ENCODE measurements at regions not wholly inside any gene's neighbourhood (a gene's known extent, or its start where the extent isn't known, plus 50 kb on each side); places are given as distances from the start of the nearest gene placed in this dataset.
"Not testable (repeated sequence)": the region's sequence is repeated elsewhere in the genome, so short reads cannot be mapped to it uniquely, and the experiment has no call there.

DNA sequence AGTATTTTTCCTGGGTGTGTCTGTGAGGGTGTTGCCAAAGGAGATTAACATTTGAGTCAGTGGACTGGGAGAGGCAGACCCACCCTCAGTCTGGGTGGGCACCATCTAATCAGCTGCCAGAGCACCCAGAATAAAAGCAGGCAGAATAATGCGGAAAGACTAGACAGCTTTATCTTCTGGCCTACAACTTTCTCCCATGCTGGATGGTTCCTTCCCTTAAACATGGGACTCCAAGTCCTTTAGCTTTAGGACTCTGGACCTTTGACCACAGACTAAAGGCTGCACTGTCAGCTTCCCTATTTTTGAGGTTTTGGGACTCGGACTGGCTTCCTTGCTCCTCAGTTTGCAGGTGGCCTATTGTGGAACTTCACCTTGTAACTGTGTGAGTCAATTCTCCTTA is 418.1 kb downstream of the DTWD2 start:
- H3K36me3 Mint-ChIP-seq; H3K27me3 Mint-ChIP-seq (ENCODE audit: low read depth); H3K27ac Mint-ChIP-seq; DNase-seq (ENCODE audit: low spot score); H3K4me3 Mint-ChIP-seq; POLR2A ChIA-PET; ATAC-seq; H3K4me1 Mint-ChIP-seq: not testable (repeated sequence)
- CTCF ChIA-PET, result interaction anchor here (0.7 to 1.2 kb wide), 2 partner anchors 22 to 37 kb away, joined by 3 to 4 read pairs; no protein-coding TSS in a partner anchor
- peaks cover 14% of the 10 kb centered on the region for H3K9me3 Mint-ChIP-seq

DNA sequence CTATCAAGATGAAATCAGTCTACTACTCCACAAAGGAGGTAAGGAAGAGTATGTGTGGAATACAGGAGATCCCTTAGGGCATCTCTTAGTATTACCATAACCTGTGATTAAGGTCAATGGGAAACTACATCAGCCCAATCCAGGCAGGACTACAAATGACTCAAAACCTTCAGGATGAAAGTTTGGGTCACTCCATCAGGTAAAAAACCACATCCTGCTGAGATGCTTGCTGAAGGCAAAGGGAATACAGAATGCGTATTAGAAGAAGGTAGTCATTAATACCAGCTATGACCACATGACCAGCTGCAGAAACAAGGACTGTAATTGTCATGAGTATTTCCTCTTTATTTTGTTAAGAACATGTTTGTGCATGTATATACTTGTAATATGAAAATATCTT is 418.8 kb downstream of the DTWD2 start:
- H3K27me3 Mint-ChIP-seq (ENCODE audit: low read depth); H3K36me3 Mint-ChIP-seq; H3K27ac Mint-ChIP-seq; H3K4me1 Mint-ChIP-seq; POLR2A ChIA-PET; ATAC-seq; H3K4me3 Mint-ChIP-seq; DNase-seq (ENCODE audit: low spot score): not testable (repeated sequence)
- CTCF ChIA-PET, result interaction anchor here (1.2 kb wide), 1 partner anchor 23 kb away, joined by 4 read pairs; no protein-coding TSS in a partner anchor
- H3K9me3 Mint-ChIP-seq, result peaks cover 14% of the 10 kb centered on the region

DNA sequence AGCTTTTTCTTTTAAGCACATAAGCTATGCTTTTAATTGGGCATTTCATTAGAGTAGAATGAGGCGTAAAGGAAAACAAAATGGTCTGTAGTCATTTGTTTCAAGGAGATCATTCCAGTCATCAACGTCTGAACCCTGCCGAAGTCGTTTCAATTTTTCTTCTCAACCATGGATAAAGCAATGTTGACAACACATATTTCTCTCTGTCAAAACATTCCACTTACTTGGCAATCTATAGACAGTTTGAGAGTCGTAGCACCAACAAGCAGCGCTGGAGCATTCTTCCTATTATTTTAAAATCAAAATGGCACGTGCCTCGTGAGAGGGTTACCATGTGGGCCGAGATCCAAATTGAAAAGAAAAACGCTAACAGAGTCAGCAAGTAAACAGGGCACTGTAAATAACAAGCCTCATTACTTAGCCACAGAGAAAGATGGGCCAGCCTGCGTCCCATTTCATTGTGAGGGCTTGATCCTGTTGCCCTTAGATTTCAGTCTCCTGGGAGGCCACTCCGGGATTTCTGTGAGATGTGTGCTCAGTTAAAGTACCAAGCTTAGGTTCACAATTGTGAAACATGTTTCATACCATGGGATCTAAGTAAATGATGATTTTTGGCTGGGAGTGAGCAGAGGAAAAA is 422.9 kb downstream of the DTWD2 start:
- POLR2A ChIA-PET, result no interaction called here
- TF ChIP-seq ESRRA (CRISPR knock-in tag; IDR thresholded peaks at IDR 0.05; ENCODE audit: borderline replicate concordance) (no peak), ZNF232 (CRISPR knock-in tag; IDR thresholded peaks at IDR 0.05) (no peak), ZBTB21 (CRISPR knock-in tag; IDR thresholded peaks at IDR 0.05; ENCODE audit: borderline replicate concordance) (no peak), MYBL2 (CRISPR knock-in tag; IDR thresholded peaks at IDR 0.05) (no peak), RELA (CRISPR knock-in tag; IDR thresholded peaks at IDR 0.05; ENCODE audit: borderline replicate concordance) (no peak), GABPB1 (CRISPR knock-in tag; IDR thresholded peaks at IDR 0.05) (no peak), TEAD4 (CRISPR knock-in tag; IDR thresholded peaks at IDR 0.05) (no peak), NR1H2 (CRISPR knock-in tag; IDR thresholded peaks at IDR 0.05) (no peak), NFYB (CRISPR knock-in tag; conservative IDR thresholded peaks at IDR 0.05; ENCODE audit: low read depth) (no peak)
- TF ChIP-seq, protein P1, sequence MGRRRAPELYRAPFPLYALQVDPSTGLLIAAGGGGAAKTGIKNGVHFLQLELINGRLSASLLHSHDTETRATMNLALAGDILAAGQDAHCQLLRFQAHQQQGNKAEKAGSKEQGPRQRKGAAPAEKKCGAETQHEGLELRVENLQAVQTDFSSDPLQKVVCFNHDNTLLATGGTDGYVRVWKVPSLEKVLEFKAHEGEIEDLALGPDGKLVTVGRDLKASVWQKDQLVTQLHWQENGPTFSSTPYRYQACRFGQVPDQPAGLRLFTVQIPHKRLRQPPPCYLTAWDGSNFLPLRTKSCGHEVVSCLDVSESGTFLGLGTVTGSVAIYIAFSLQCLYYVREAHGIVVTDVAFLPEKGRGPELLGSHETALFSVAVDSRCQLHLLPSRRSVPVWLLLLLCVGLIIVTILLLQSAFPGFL (CRISPR knock-in tag; IDR thresholded peaks at IDR 0.05; ENCODE audit: borderline replicate concordance), result no peak
- Mint-ChIP-seq H3K27me3 (ENCODE audit: low read depth) (no peaks in the 10 kb centered on the region; the same call in 1 of the 2 replicates), H3K4me1 (no peaks in the 10 kb centered on the region), H3K36me3 (peaks cover 3% of the 10 kb centered on the region; the same call in 1 of the 2 replicates), H3K4me3 (no peak overlapping the region), H3K27ac (no peak overlapping the region), H3K9me3 (peaks cover 9% of the 10 kb centered on the region)
- DNase-seq (ENCODE audit: low spot score) (no peak), ATAC-seq (no peak)
- CTCF ChIA-PET, result no interaction called here

DNA sequence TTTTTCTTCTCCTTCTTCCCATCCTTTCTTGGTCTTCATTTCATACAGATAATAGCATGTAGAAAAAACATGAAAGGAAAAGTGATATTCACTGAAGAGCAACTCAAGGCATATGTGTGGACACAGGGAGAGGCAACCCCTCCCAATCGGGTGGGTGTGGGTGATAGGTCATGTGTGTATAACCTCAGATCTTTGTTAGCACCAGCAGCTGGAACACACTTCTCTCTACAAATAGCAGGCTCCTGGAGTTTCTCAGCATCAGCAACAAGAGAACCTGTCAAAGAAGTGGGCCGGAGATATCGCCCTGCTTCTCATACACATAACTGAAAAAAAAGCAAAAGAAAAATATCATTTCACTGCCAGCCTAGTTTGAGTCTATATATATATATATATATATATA is 426.4 kb downstream of the DTWD2 start:
- DNase-seq (ENCODE audit: low spot score) (no peak), ATAC-seq (no peak)
- Mint-ChIP-seq H3K9me3 (no peaks in the 10 kb centered on the region), H3K27ac (no peak overlapping the region), H3K4me3 (no peak overlapping the region), H3K36me3 (no peaks in the 10 kb centered on the region), H3K27me3 (ENCODE audit: low read depth) (no peaks in the 10 kb centered on the region), H3K4me1 (peaks cover 7% of the 10 kb centered on the region)
- ChIA-PET CTCF (no interaction called here), POLR2A (no interaction called here)
- TF ChIP-seq FOXJ3 (CRISPR knock-in tag; IDR thresholded peaks at IDR 0.05; ENCODE audit: borderline replicate concordance) (no peak), ZNF416 (CRISPR knock-in tag; IDR thresholded peaks at IDR 0.05) (no peak), TEAD1 (CRISPR knock-in tag; IDR thresholded peaks at IDR 0.05) (no peak), SMAD3 (CRISPR knock-in tag; IDR thresholded peaks at IDR 0.05; ENCODE audit: borderline replicate concordance) (no peak), OVOL2 (CRISPR knock-in tag; IDR thresholded peaks at IDR 0.05; ENCODE audit: borderline replicate concordance) (no peak), NR3C1 (CRISPR knock-in tag; conservative IDR thresholded peaks at IDR 0.05; ENCODE audit: low read depth) (no peak), PRRX2 (CRISPR knock-in tag; IDR thresholded peaks at IDR 0.05) (no peak), ZNF423 (CRISPR knock-in tag; IDR thresholded peaks at IDR 0.05) (no peak), ZNF263 (CRISPR knock-in tag; IDR thresholded peaks at IDR 0.05; ENCODE audit: low read depth) (no peak), NFE2L1 (CRISPR knock-in tag; IDR thresholded peaks at IDR 0.05) (no peak), ZNF396 (CRISPR knock-in tag; IDR thresholded peaks at IDR 0.05; ENCODE audit: borderline replicate concordance) (no peak)
- TF ChIP-seq, protein P2, sequence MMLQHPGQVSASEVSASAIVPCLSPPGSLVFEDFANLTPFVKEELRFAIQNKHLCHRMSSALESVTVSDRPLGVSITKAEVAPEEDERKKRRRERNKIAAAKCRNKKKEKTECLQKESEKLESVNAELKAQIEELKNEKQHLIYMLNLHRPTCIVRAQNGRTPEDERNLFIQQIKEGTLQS (CRISPR knock-in tag; conservative IDR thresholded peaks at IDR 0.05), result no peak
- TF ChIP-seq, protein P3, sequence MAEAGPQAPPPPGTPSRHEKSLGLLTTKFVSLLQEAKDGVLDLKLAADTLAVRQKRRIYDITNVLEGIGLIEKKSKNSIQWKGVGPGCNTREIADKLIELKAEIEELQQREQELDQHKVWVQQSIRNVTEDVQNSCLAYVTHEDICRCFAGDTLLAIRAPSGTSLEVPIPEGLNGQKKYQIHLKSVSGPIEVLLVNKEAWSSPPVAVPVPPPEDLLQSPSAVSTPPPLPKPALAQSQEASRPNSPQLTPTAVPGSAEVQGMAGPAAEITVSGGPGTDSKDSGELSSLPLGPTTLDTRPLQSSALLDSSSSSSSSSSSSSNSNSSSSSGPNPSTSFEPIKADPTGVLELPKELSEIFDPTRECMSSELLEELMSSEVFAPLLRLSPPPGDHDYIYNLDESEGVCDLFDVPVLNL (CRISPR knock-in tag; IDR thresholded peaks at IDR 0.05; ENCODE audit: borderline replicate concordance, low read depth), result no peak
- TF ChIP-seq, protein P4, sequence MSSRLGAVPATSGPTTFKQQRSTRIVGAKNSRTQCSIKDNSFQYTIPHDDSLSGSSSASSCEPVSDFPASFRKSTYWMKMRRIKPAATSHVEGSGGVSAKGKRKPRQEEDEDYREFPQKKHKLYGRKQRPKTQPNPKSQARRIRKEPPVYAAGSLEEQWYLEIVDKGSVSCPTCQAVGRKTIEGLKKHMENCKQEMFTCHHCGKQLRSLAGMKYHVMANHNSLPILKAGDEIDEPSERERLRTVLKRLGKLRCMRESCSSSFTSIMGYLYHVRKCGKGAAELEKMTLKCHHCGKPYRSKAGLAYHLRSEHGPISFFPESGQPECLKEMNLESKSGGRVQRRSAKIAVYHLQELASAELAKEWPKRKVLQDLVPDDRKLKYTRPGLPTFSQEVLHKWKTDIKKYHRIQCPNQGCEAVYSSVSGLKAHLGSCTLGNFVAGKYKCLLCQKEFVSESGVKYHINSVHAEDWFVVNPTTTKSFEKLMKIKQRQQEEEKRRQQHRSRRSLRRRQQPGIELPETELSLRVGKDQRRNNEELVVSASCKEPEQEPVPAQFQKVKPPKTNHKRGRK (CRISPR knock-in tag; IDR thresholded peaks at IDR 0.05; ENCODE audit: borderline replicate concordance), result no peak
- TF ChIP-seq, protein P5, sequence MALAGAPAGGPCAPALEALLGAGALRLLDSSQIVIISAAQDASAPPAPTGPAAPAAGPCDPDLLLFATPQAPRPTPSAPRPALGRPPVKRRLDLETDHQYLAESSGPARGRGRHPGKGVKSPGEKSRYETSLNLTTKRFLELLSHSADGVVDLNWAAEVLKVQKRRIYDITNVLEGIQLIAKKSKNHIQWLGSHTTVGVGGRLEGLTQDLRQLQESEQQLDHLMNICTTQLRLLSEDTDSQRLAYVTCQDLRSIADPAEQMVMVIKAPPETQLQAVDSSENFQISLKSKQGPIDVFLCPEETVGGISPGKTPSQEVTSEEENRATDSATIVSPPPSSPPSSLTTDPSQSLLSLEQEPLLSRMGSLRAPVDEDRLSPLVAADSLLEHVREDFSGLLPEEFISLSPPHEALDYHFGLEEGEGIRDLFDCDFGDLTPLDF (CRISPR knock-in tag; IDR thresholded peaks at IDR 0.05), result no peak
